B cell (primary cell): ENCODE measurements at regions not wholly inside any gene's neighbourhood (a gene's known extent, or its start where the extent isn't known, plus 50 kb on each side); places are given as distances from the start of the nearest gene placed in this dataset.

Experiments
- ATAC-seq: fragments of 200-7000 bp; cut with Tn5 transposase; one replicate; pipeline ENCODE4 v1.10.0; 2021; ENCODE audit warnings: low read depth, mild to moderate bottlenecking, moderate number of reproducible peaks, moderate library complexity
- CTCF ChIA-PET: fragments of 350-600 bp; sonication (Branson Sonifier 250); formaldehyde crosslinking; loops from one replicate; lab custom pipeline; 2021; ENCODE audit warnings: antibody characterized with exemption, inconsistent platforms; lab: Charles Lee
- POLR2A ChIA-PET: fragments of 350-600 bp; sonication (Branson Sonifier 250); formaldehyde crosslinking; loops from one replicate; lab custom pipeline; 2021; ENCODE audit warnings: antibody characterized with exemption; lab: Charles Lee
- DNase-seq: peaks from one replicate; pipeline ENCODE4 v3.0.0; 2013
- H2AFZ ChIP-seq: 2 replicates; pipeline ENCODE4 v1.6.1; 2012; ENCODE audit warnings: mild to moderate bottlenecking, low read depth, low read length; ENCODE audit not compliant: insufficient read depth, poor library complexity, severe bottlenecking
- H3K27ac ChIP-seq, 2 donors: 1 replicate in 1 of 2; 2 replicates in 1 of 2; pipeline ENCODE4 v1.5.1; 2012 to 2013; ENCODE audit warnings: low read length in 2 of 2, mild to moderate bottlenecking in 2 of 2, moderate library complexity in 1 of 2
- H3K27me3 ChIP-seq, 4 experiments: fragments of 200-600 bp in 1 of 4; sonication (generic) in 1 of 4; replicated peaks in 1 of 4; 1 replicate in 2 of 4; 2 replicates in 2 of 4; pipeline versions ENCODE4 v1.6.1 to v1.7.0; 2013 to 2016; ENCODE audit warnings: low read length in 3 of 4, mild to moderate bottlenecking in 2 of 4, mixed read lengths in 1 of 4, moderate library complexity in 1 of 4; ENCODE audit not compliant: insufficient read depth in 4 of 4, control insufficient read depth in 3 of 4; ENCODE audit errors: control extremely low read depth in 1 of 4
- H3K36me3 ChIP-seq, 2 experiments: replicated peaks in 1 of 2; 1 replicate in 1 of 2; 2 replicates in 1 of 2; pipeline versions ENCODE4 v1.6.1 to v1.7.1; 2013; ENCODE audit warnings: low read length in 1 of 2; ENCODE audit not compliant: insufficient read depth in 2 of 2, control insufficient read depth in 1 of 2; ENCODE audit errors: control extremely low read depth in 1 of 2, extremely low read depth in 1 of 2
- H3K4me1 ChIP-seq, 2 donors: fragments of 200-600 bp in 1 of 2; sonication (generic) in 1 of 2; 1 replicate in 1 of 2; 2 replicates in 1 of 2; pipeline versions ENCODE4 v1.5.1 to v1.6.1; 2013 to 2017; ENCODE audit warnings: low read length in 2 of 2; ENCODE audit not compliant: control insufficient read depth in 2 of 2, insufficient read depth in 2 of 2
- H3K4me2 ChIP-seq: replicated peaks from 2 replicates; pipeline ENCODE3; 2012; ENCODE audit warnings: mild to moderate bottlenecking, low read depth, low read length; ENCODE audit not compliant: poor library complexity, severe bottlenecking
- H3K4me3 ChIP-seq, 5 experiments: fragments of 200-600 bp in 1 of 5; sonication (generic) in 1 of 5; 1 replicate in 3 of 5; 2 replicates in 2 of 5; pipeline versions ENCODE4 v1.5.1 to v1.7.0; 2011 to 2016; ENCODE audit warnings: low read length in 4 of 5, mild to moderate bottlenecking in 4 of 5, low read depth in 2 of 5, control low read depth in 1 of 5, moderate library complexity in 1 of 5; ENCODE audit not compliant: insufficient read depth in 1 of 5; ENCODE audit errors: control extremely low read depth in 1 of 5, extremely low read depth in 1 of 5
- H3K79me2 ChIP-seq: fragments of 200-600 bp; sonication (generic); one replicate; pipeline ENCODE4 v1.6.0; 2016; ENCODE audit warnings: low read length; ENCODE audit not compliant: control insufficient read depth, insufficient read depth
- H3K9ac ChIP-seq: fragments of 200-600 bp; sonication (generic); 2 replicates; pipeline ENCODE4 v1.6.1; 2017; ENCODE audit warnings: mild to moderate bottlenecking, low read length, moderate library complexity
- H3K9me3 ChIP-seq, 3 donors: one replicate each; pipeline versions ENCODE4 v1.6.1 to v1.7.1; 2013; ENCODE audit warnings: low read length in 2 of 3; ENCODE audit not compliant: control insufficient read depth in 2 of 3, insufficient read depth in 1 of 3; ENCODE audit errors: control extremely low read depth in 1 of 3
- H4K20me1 ChIP-seq: 2 replicates; pipeline ENCODE4 v1.6.0; 2012; ENCODE audit warnings: mild to moderate bottlenecking, low read length; ENCODE audit not compliant: insufficient read depth, control insufficient read depth, poor library complexity, severe bottlenecking
- H3K27ac Mint-ChIP-seq: one replicate; pipeline ENCODE4 v1.8.0; 2021; ENCODE audit warnings: mixed read lengths
- H3K27me3 Mint-ChIP-seq: one replicate; pipeline ENCODE4 v1.8.0; 2021; ENCODE audit warnings: mixed read lengths
- H3K4me1 Mint-ChIP-seq: one replicate; pipeline ENCODE4 v1.8.0; 2021; ENCODE audit warnings: mixed read lengths
- H3K4me3 Mint-ChIP-seq: one replicate; pipeline ENCODE4 v1.8.0; 2021; ENCODE audit warnings: mixed read lengths
- H3K9me3 Mint-ChIP-seq: one replicate; pipeline ENCODE4 v1.8.0; 2022; ENCODE audit warnings: mixed read lengths; ENCODE audit not compliant: insufficient read depth
- CTCF ChIP-seq: fragments of 200-600 bp; IDR thresholded peaks from one replicate; pipeline ENCODE4 v1.8.0; 2022; ENCODE audit warnings: antibody characterized with exemption, mild to moderate bottlenecking
- EZH2 ChIP-seq: IDR thresholded peaks from 2 replicates; pipeline ENCODE4 v1.6.1; 2012; ENCODE audit warnings: borderline replicate concordance, low read depth, mild to moderate bottlenecking, moderate library complexity, low read length; ENCODE audit not compliant: insufficient read depth, poor library complexity, severe bottlenecking
- WGBS: methylation state at CpG from one replicate; pipeline ENCODE4 v1.1.5; 2013; ENCODE audit warnings: missing lambda C conversion rate; ENCODE audit not compliant: insufficient coverage; 5-methylcytosine and 5-hydroxymethylcytosine counted together
- intact Hi-C: fragments of 100-400 bp; cut with micrococcal nuclease; formaldehyde crosslinking; loops from one replicate; pipeline ENCODE4 v1.10.0; 2022

- no peak overlapping the region for H3K4me2 ChIP-seq
- ChIA-PET CTCF (no interaction called here), POLR2A (no interaction called here)
- no peaks in the 10 kb centered on the region for H3K36me3 ChIP-seq
- 100% methylated on average over 2 of the region's 2 CpGs for WGBS
- ATAC-seq (no peak), DNase-seq (no peak)
- intact Hi-C loops: no loop called here
- no peaks in the 10 kb centered on the region for H3K27me3 ChIP-seq
- H3K27ac ChIP-seq: no peak overlapping the region
- H4K20me1 ChIP-seq: no peaks in the 10 kb centered on the region
- H2AFZ ChIP-seq: no peak overlapping the region
- Mint-ChIP-seq H3K9me3 (no peaks in the 10 kb centered on the region), H3K27ac (no peak overlapping the region), H3K4me1 (no peaks in the 10 kb centered on the region), H3K27me3 (no peaks in the 10 kb centered on the region), H3K4me3 (no peak overlapping the region)
- no peaks in the 10 kb centered on the region for H3K9me3 ChIP-seq
- H3K79me2 ChIP-seq: no peaks in the 10 kb centered on the region
- H3K9ac ChIP-seq: no peak overlapping the region
- no peak for TF ChIP-seq EZH2
- no peak for TF ChIP-seq CTCF
- no peak overlapping the region for H3K4me3 ChIP-seq
- H3K4me1 ChIP-seq: no peaks in the 10 kb centered on the region
Measured at GRCh38 chr9:31697956-31698355, 686.5 kb upstream of the ACO1 start.

GRCh38 chr9:31699836-31700235 is 684.6 kb upstream of the ACO1 start:
- CTCF ChIA-PET: no interaction called here
- H3K9me3 Mint-ChIP-seq: no peaks in the 10 kb centered on the region
- Histone ChIP-seq H3K36me3 (no peaks in the 10 kb centered on the region), H3K9ac (no peak overlapping the region), H3K27ac (no peak overlapping the region), H2AFZ (no peak overlapping the region), H3K79me2 (no peaks in the 10 kb centered on the region), H4K20me1 (no peaks in the 10 kb centered on the region), H3K9me3 (no peaks in the 10 kb centered on the region), H3K4me2 (no peak overlapping the region), H3K27me3 (no peaks in the 10 kb centered on the region), H3K4me1 (no peaks in the 10 kb centered on the region), H3K4me3 (no peak overlapping the region)
- POLR2A ChIA-PET: no interaction called here
- H3K27ac Mint-ChIP-seq: no peak overlapping the region
- H3K27me3 Mint-ChIP-seq: no peaks in the 10 kb centered on the region
- H3K4me3 Mint-ChIP-seq: no peak overlapping the region
- no peaks in the 10 kb centered on the region for H3K4me1 Mint-ChIP-seq
- ATAC-seq (no peak), DNase-seq (no peak)
- no peak for TF ChIP-seq EZH2
- TF ChIP-seq CTCF: no peak
- intact Hi-C loops: no loop called here
